D341Med (cell line): ENCODE measurements at regions not wholly inside any gene's neighbourhood (a gene's known extent, or its start where the extent isn't known, plus 50 kb on each side); places are given as distances from the start of the nearest gene placed in this dataset.

ENCODE experiments used
- DNase-seq: peaks from one replicate; pipeline ENCODE4 v3.0.0; 2012; ENCODE audit warnings: low spot score

DNA sequence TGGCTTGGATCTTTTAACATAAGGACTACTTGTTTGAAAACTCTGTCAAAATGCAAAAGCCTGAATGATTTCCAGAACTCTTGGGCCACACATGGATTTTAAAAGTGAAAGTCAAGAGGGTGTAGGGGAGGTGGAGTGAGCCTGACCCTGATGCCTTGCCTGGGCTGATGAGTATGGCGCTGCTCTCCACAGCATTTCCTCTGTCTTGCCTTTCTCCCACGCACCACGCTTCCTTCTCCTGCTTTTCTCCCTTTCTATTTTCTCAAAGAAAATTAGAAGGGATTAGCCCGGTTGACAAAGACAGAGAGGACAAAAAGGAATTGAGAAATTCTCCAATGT lies 207.0 kb upstream of the CCDC68 start:
- no peak for DNase-seq

DNA sequence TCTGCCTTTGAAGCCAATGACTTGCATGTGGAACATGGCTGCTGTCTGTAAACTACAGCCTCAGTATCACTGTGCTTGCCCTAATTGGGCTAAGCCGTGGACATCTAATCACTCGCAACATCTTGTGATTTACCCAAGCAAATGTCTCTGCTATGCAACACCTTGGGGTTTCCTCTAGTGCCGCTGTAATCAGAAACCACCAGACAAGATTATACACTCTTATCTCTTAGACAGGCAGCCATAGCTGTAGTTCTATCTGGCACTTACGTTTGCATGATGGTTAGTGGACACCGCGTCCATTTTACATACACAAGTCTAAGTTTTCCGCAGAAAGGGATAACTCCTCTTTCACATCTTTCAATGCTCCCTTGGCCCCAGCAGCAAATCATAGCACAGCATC lies 204.3 kb upstream of the CCDC68 start:
- no peak for DNase-seq

DNA sequence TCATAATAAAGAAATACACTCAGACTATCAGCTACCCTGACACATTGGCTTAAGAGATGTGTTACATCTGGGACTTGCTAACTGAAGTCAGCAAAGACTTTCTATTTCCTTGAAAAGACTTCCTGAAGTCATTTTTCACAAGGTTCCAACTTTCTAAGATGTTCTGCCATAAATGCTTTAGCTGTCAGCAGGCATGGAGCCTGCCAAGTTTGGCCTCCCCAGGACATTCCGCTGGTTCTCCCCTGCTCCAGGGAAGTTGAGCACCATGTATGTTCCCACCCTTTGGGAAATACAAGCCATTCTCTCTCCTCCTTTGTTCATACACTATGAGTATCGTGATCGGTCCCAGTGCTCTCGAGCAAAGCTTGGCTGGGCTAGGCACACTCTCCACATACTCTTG lies 202.7 kb upstream of the CCDC68 start:
- DNase-seq = no peak

DNA sequence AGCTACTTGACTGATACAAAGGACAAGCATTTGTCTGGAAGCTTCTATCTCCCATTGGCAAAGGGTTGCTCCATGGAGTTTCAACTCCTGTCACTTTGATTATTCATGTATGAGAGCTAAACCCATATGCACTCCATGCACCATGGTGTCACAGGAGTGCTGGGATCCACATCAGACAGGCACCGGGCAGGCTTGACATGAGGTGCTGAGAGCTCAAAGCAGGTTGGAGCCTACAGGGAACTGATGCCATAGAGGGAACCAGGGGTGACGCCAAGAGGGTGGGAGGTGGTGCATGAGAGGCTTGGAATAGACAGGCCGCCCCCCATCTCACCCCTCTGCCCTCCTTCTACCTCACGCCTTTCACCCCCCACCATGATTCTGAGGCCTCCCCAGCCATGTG lies 199.8 kb upstream of the CCDC68 start:
- no peak for DNase-seq

DNA sequence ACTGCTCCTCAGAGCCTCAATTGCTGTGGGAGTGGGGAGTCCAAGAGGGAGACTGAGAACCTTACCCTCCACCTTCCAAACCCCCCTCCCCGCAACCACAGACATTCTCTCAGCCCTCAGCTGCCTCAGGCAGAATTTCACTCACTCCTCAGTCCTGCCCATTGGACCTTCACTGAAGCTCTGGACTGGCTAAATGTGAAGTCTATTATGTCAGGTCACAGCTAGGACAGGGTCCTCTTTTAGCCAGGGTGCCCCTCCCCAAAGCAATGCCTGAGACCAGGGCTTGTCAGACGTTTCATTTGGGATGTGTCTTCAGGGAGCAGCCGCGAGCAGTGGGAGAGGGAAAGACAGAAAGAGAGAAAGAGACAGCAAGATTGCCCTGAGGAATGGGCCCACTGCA lies 199.3 kb upstream of the CCDC68 start:
- DNase-seq = no peak

GRCh38 chr18:55153346-55153745 lies 194.1 kb upstream of the CCDC68 start:
- DNase-seq = no peak

DNA sequence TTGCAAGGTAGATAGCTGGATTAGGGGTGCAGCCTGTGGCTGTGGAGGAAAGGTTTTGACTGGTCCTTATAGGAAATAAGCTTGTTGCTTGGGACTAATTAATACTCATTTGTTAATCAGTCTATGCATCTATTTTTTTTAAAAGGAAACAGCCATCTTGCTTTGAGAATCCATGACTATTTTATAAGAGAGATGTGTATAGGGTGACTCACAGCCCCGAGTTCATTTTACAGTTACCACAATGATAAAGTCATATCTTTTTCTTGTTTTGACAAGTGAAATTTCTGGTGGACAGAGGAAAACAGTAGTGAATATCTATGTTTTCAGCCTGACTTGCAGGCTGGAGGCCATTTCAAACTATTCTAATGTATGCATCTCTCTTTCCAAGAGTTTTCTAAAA lies 193.5 kb upstream of the CCDC68 start:
- no peak for DNase-seq

GRCh38 chr18:55149994-55150393 lies 190.7 kb upstream of the CCDC68 start:
- no peak for DNase-seq

DNA sequence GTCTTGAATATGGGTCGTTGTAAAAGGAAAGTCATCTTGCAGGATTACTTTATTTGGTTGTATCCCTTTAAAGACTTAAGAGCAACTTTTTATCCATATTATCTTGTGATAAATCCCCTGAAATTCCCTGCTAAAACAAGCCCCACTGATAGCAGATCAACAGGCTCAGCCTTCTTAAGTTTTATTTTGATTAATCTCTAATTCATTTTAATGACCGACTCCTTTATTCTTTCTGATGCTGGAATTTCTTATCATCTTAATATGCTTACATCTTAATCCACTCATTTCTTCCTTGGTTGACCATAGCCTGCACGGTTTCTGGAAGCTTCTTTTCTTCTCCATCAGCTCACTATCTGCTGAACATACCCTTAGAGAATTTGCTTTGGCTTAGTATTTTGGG lies 188.5 kb upstream of the CCDC68 start:
- DNase-seq = no peak

GRCh38 chr18:55144193-55144930 lies 185.1 kb upstream of the CCDC68 start:
- no peak for DNase-seq

- DNase-seq = no peak
These were observed 183.1 kb upstream of the CCDC68 start for GRCh38 chr18:55142410-55142809.

- no peak for DNase-seq
These were observed 182.1 kb upstream of the CCDC68 start for GRCh38 chr18:55141318-55141717.

DNA sequence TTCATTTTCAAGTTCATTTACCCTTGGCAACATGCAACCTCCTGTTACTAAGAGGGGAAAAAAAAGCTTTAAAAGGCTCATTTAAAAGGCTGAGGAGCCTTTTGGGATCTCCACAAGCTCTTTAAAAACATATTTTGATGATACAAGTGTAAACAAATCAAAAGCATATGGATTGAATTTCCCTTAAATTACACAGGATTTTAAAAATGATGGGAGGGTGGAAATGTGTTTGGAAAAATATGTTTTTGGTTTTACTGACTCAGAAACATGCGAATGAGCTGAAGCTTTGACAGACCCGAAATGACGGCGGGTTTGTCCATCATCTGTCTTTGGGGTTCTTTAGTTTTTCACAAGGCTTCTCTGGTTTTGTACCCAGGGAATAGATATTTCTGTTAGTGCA lies 180.6 kb upstream of the CCDC68 start:
- DNase-seq = no peak

DNA sequence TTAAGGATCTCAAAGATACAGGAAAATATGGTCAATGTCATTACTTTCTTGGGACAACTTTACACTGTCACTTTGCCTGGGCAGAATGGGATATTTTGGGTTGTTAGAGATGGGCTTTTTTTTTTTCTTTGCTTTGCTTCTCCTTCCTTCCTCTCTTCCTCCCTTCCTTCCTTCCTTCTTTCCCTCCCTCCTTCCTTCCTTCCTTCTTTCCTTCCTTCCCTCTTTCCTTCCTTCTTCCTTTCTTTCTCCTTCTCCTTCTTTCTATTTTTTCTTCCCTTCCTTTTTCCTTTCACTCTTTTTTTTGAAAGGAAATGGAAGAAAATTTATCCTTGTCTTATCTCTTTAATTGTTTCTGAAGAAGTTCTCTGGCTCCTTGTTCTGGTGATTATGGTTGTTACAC lies 180.0 kb upstream of the CCDC68 start:
- no peak for DNase-seq

- DNase-seq = no peak
These were observed 179.1 kb upstream of the CCDC68 start for GRCh38 chr18:55138401-55138800.

DNA sequence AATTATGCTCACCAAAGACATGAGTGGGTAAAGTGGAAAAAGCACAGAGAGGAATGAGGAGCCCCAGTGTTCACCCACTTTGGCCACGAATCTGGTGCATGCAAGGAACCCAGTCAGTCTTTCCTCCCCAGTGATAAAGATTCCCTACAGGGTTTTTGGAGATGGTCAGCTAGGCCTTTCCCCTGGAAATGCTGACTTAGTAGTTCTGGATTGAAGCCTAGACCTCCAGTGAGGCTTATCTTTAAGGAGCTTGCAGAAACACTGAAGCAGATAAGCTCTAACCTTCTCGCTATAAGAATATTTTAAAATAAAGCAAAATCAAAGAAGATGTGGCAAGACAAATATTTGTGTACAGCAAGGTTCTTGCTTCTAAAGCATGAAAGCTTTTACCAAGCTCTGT lies 178.3 kb upstream of the CCDC68 start:
- no peak for DNase-seq

GRCh38 chr18:55136864-55137263 lies 177.6 kb upstream of the CCDC68 start:
- no peak for DNase-seq

GRCh38 chr18:55136258-55136657 lies 177.0 kb upstream of the CCDC68 start:
- no peak for DNase-seq

DNA sequence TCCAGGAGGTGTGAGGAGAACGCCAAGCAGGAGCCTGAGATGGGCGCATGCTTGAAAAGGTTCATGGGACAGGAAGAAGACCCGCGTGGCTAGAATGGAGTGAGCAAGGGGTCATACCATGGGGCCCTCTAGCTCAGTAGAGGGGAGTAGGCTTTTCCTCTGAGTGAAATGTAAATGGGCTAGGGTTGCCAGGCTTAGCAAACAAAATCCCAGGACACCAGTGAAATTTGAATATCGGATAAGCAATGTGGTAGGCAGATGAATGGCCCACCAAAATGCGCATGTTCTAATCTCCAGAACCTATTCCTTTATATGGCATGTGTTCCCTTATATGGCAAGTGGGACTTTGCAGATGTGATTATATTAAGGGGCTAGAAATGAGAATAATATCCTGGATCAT lies 174.1 kb upstream of the CCDC68 start:
- no peak for DNase-seq

- no peak for DNase-seq
These were observed 169.2 kb upstream of the CCDC68 start for GRCh38 chr18:55128437-55128836.

DNA sequence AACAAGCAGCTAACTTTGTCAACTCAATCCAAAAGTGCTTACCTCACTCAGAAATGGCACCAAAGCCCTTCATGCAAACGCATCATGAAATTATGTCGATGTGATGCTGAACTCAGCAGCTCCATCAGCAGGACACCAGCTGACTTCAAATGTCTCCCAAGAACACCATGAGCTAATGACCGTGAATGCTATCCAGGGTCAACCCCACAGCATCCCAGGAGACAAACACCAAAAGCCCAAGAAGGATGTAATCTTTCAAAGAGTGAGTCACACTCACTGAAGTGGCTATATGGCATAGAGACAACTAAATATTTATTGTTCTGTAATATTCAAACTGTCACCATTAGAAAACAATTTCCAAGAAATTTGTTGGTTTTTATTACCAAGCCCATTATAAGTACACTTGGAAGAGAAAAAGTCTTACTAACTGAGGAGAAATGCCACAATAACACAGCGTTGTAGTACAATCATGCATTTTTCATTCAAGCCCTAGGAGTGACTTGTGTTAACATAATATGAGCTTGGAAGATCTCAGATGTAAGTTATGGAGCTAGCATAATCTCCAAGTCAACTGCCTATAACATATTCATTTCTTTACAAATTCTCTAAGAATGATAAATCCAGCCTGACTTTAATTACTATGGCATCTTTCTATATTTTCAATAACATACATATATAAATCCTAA lies 165.0 kb upstream of the CCDC68 start:
- no peak for DNase-seq

- DNase-seq = no peak
These were observed 164.1 kb upstream of the CCDC68 start for GRCh38 chr18:55123361-55123760.

DNA sequence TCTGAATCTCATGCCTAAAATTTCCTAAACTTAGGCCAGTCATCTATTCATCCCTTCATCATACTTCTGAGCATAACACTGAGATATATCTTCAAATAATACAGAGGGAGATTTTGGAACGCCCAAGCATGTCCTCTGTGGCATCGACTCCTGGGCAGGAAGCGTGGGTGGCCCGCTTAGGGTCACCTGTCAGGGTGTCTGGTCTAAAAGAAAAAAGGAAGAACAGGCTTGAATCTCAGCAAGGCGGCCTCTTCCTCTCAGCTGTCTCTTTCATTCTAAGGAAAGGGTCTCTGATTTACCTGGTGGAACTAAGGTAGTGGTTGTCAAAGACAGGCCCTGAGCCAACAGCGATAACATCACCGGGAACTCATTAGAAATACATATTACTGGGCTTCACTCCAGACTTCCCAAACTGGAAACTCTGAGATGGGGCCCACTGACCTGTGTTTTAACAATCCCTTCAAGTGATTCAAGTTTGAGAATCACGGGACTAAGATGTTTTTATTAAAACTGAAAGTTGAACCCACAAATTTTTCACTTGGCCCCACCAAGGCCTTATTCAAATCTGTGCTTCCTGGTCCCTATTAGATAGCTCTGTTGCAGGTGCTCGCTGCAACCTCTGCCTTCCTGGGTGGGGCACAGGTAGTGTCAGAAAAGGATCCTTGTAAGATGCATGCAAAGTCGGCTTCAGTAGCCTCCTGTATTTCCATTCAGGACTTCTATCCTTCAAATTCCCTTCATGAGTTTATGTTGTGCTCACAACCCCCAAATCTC lies 162.3 kb upstream of the CCDC68 start:
- DNase-seq = no peak
